GM10266 (cell line): ENCODE measurements at regions not wholly inside any gene's neighbourhood (a gene's known extent, or its start where the extent isn't known, plus 50 kb on each side); places are given as distances from the start of the nearest gene placed in this dataset.

Experiments used
- DNase-seq: peaks from one replicate; pipeline ENCODE4 v3.0.0; 2012; ENCODE audit errors: extremely low spot score
- CTCF ChIP-seq: IDR thresholded peaks from 2 replicates; pipeline ENCODE4 v1.5.1; 2012; ENCODE audit warnings: mild to moderate bottlenecking, low read depth; ENCODE audit not compliant: control insufficient read depth, insufficient read depth; ENCODE audit errors: missing control alignments

GRCh38 chr4:26032630-26033317 is 118.8 kb downstream of the SMIM20 start:
- no peak for DNase-seq
- no peak for TF ChIP-seq CTCF

DNA sequence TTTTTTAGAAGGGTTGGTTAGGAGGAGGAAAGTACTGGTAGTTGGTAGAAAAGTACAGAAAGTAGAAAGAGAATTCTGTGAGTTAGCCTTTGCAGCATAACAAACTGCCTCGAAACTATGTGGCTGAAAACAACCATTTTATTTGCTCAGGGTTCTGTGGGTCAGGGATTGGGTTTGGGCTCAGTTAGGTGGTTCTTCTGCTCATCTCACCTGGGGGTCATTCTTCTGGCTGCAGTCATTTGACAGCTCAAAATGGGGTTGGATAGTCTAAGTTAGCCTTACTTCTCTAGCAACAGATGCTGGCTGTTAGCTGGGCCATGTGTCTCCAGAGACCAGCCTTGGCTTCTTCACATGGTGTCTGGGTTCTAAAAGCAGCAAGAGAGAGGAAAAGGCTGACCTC is 119.4 kb downstream of the SMIM20 start:
- DNase-seq, result no peak
- TF ChIP-seq CTCF, result no peak

DNA sequence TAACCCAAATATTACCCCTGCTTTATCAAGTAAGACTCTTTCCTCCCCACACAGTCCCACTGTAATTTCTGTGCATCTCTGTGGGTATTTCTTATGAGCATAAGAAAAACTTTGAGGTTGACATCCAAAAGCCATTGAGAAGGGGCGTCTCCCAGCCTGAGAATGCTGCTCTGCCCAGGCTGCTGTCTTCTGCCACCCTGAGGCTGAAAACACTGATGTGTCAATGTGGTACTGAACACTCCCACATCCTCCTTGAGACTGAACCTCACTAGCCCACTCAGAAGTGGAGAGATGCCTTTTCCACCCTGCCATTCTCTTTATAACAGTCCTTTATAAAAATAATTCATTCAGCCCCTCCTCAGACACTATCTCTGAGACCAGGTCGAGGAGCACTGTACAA is 120.8 kb downstream of the SMIM20 start:
- DNase-seq, result no peak
- TF ChIP-seq CTCF, result peak; percentile 1

GRCh38 chr4:26035921-26036320 is 121.9 kb downstream of the SMIM20 start:
- no peak for DNase-seq
- TF ChIP-seq CTCF, result no peak

- DNase-seq, result no peak
- no peak for TF ChIP-seq CTCF
Observed at GRCh38 chr4:26039639-26040359, 125.8 kb downstream of the SMIM20 start.

- DNase-seq, result no peak
- TF ChIP-seq CTCF, result no peak
Observed at GRCh38 chr4:26044524-26044923, 130.5 kb downstream of the SMIM20 start.

DNA sequence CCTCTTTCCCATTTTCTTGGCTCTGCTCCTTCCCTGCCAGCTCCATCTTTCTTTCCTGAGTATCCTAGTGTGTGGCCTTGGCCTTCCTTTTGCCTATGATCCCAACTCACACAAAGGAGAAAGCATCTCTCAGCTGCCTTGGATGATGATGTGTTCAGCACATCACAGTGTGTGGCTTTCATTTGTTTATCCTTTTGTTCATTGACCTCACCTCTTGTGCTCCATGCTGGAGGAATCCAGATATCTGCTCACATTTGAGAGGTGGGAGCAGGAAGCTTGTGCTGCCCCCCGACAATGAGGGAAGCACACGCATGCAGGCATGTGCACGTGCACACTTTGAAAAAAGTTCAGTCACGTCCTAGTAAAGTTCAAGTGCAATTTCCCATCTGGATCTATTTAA is 131.0 kb downstream of the SMIM20 start:
- no peak for TF ChIP-seq CTCF
- DNase-seq, result no peak
